ENCODE measurements at regions not wholly inside any gene's neighbourhood (a gene's known extent, or its start where the extent isn't known, plus 50 kb on each side); places are given as distances from the start of the nearest gene placed in this dataset.
"Not testable (repeated sequence)": the region's sequence is repeated elsewhere in the genome, so short reads cannot be mapped to it uniquely, and the experiment has no call there.

DNA sequence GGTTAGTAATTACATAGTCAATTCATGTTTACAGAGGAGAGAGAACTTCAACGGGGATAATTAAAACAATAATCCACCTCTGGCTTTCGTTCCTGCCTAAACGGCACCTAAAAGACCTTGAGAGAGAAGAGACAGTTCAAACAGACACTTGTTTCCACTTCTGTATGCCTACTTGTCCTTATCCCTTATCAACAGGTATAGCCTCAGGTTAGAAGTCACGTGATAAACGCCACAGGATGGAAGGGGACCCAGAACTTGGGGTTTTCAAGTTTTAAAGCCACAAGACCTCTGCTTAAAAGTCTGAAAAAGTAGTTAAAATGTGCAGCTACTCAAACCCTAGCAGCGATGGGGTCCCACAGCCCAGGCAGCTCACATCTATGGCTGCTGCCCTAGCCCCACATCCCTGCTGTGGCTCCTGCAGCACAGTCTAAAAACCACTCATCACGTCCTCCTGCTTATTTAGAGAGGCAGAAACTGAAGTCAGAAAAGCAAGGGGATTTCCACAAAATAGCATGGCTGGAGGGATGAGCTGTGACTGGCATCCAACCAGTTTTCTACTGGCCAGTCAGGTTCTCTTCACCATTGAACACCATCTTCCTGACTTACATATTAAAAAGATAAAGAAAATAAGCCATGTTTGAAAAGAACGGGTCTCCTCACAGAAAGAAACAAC lies 51.2 kb upstream of the SEC16B start:
- no peak for DNase-seq

- no peak for DNase-seq
These were observed 52.1 kb upstream of the SEC16B start for GRCh38 chr1:178021950-178022349.

DNA sequence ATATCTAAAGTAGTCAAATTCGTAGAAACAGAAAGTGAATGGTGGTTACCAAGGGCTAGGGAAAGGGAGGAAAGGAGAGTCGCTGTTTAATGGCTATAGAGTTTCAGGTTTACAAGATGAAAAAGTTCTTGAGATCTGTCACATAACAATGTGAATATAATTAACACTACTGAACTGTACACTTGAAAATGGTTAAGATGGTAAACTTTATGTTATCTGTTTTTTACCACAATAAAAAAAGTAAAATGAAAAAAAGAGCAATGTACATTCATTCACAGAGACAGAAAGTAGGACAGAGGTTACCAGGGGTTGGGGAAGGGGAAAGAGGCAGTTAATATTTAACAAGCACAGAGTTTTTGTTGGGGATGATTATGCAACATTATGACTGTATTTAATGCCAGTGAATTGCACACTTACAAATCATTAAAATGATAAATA lies 53.3 kb upstream of the SEC16B start:
- no peak for DNase-seq

DNA sequence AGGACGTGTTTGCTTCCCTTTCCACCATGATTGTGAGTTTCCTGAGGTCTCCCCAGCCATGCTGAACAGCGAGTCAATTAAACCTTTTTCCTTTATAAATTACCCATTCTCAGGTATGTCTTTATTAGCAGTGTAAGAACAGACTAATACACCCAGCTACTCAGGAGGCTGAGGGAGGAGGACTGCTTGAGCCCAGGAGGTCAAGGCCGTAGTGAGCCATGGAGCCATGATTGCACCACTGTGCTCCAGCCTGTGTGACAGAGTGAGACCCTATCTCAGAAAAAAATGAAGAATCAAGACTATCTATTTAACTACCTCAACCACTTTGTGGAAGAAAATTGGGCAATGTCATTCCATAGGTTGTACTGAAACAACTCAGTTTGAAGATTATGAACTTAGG lies 54.6 kb upstream of the SEC16B start:
- no peak for DNase-seq

- no peak for DNase-seq
These were observed 55.9 kb upstream of the SEC16B start for GRCh38 chr1:178025613-178026356.

- DNase-seq, result no peak
These were observed 59.1 kb upstream of the SEC16B start for GRCh38 chr1:178028841-178029481.

- no peak for DNase-seq
These were observed 60.6 kb upstream of the SEC16B start for GRCh38 chr1:178030467-178030866.

GRCh38 chr1:178031856-178032320 lies 62.0 kb upstream of the RASAL2 start:
- peak; percentile 77 for DNase-seq

DNA sequence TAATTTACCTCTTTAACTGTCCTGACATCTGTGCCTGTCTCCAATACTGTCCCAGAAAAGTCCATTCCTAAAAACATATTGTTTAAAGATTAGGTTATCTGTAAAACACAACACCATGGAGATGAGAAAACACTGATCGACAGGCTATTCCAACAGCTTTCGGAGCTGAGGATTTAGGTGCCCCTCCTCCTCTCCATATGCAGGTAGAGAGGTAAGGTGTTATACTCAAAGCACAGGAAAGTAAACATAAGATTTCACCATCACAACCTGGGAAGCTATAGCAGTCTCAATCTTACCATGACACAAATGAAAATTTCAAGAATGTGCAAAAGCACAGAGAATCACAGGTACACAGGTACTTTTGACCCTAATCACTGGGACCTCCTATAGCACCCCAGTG lies 60.9 kb upstream of the RASAL2 start:
- DNase-seq, result no peak

GRCh38 chr1:178034676-178035075 lies 59.2 kb upstream of the RASAL2 start:
- no peak for DNase-seq

DNA sequence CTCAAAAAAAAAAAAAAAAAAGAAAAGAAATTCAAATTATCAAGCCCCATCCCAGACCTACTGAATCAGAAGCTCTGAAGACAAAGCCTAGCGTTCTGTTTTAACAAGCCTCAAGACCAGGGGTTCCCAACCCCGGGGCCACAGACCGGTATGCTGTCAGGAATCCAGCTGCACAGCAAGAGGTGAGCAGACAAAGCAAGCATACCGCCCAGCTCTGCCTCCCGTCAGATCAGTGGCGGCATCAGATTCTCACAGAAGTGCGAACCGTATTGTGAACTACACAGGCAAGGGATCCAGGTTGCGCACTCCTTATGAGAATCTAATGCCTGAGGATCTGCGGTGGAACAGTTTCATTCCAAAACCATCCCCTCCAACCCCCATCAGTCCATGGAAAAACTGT lies 57.8 kb upstream of the RASAL2 start:
- DNase-seq, result no peak

- peak; percentile 75 for DNase-seq
These were observed 56.2 kb upstream of the RASAL2 start for GRCh38 chr1:178037510-178038253.

DNA sequence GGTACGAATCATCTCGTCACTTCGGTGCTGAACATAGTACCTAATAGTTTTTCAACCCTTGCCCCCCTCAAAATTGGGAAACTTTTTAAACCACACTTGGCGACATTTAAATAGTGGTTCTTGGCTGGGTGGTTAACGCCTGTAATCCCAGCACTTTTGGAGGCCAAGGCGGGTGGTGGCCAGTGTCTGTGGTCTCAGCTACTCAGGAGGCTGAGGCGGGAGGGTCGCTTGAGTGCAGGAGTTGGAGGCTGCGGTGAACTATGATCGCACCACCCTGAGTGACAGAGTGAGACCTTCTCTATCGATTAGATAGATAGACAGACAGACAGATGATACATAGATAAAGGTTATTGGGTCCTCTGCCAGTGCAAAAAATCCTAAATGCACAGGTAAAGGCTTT lies 55.5 kb upstream of the RASAL2 start:
- no peak for DNase-seq

DNA sequence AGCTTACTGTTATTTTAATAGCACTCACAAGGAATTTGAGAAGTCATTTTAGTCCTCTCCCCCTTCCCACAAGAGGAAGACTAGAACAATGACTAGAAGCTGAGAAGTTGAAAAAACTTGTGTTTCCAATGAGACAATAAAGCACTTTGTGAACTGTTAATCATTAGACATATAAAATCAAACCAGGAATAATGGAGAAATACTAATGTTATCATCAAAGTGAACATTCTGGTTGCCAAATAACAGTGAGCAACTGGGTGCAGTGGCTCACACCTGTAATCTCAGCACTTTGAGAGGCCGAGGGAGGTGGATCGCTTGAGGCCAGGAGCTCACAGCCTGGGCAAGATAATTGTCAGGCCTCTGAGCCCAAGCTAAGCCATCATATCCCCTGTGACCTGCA lies 54.0 kb upstream of the RASAL2 start:
- DNase-seq, result no peak

- DNase-seq, result not testable (repeated sequence)
These were observed 50.0 kb upstream of the RASAL2 start for GRCh38 chr1:178043940-178044339.
